ENCODE measurements at regions not wholly inside any gene's neighbourhood (a gene's known extent, or its start where the extent isn't known, plus 50 kb on each side); places are given as distances from the start of the nearest gene placed in this dataset.

DNA sequence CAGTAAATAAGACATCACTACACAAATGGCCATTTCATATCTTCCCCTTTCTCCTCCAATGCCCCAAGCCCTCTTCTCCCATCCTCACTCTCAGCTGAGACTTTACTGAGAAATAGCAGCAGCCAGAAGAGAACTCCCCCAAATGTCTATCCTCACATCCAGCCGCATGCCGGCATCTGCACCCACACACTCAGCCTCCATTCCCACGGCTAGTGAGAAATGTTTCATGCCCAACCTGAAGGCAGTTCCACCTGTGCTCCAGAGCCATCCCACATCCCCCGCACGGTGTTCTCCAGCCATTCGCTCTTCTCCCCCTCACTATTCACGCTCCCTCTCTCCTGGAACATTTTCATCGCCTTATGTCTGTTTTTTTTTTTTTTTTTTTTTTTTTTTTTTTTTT, 208.7 kb upstream of the DIO3 start:
- TF ChIP-seq, protein P1, sequence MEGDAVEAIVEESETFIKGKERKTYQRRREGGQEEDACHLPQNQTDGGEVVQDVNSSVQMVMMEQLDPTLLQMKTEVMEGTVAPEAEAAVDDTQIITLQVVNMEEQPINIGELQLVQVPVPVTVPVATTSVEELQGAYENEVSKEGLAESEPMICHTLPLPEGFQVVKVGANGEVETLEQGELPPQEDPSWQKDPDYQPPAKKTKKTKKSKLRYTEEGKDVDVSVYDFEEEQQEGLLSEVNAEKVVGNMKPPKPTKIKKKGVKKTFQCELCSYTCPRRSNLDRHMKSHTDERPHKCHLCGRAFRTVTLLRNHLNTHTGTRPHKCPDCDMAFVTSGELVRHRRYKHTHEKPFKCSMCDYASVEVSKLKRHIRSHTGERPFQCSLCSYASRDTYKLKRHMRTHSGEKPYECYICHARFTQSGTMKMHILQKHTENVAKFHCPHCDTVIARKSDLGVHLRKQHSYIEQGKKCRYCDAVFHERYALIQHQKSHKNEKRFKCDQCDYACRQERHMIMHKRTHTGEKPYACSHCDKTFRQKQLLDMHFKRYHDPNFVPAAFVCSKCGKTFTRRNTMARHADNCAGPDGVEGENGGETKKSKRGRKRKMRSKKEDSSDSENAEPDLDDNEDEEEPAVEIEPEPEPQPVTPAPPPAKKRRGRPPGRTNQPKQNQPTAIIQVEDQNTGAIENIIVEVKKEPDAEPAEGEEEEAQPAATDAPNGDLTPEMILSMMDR (IDR thresholded peaks at IDR 0.05; ENCODE audit: poor library complexity, severe bottlenecking) = no peak
- no peak for TF ChIP-seq RAD21 (conservative IDR thresholded peaks at IDR 0.05)
- TF ChIP-seq, protein P2, sequence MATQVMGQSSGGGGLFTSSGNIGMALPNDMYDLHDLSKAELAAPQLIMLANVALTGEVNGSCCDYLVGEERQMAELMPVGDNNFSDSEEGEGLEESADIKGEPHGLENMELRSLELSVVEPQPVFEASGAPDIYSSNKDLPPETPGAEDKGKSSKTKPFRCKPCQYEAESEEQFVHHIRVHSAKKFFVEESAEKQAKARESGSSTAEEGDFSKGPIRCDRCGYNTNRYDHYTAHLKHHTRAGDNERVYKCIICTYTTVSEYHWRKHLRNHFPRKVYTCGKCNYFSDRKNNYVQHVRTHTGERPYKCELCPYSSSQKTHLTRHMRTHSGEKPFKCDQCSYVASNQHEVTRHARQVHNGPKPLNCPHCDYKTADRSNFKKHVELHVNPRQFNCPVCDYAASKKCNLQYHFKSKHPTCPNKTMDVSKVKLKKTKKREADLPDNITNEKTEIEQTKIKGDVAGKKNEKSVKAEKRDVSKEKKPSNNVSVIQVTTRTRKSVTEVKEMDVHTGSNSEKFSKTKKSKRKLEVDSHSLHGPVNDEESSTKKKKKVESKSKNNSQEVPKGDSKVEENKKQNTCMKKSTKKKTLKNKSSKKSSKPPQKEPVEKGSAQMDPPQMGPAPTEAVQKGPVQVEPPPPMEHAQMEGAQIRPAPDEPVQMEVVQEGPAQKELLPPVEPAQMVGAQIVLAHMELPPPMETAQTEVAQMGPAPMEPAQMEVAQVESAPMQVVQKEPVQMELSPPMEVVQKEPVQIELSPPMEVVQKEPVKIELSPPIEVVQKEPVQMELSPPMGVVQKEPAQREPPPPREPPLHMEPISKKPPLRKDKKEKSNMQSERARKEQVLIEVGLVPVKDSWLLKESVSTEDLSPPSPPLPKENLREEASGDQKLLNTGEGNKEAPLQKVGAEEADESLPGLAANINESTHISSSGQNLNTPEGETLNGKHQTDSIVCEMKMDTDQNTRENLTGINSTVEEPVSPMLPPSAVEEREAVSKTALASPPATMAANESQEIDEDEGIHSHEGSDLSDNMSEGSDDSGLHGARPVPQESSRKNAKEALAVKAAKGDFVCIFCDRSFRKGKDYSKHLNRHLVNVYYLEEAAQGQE (IDR thresholded peaks at IDR 0.05; ENCODE audit: borderline replicate concordance) = no peak
- TF ChIP-seq SMC3 (conservative IDR thresholded peaks at IDR 0.05; ENCODE audit: poor library complexity) = no peak
- no peak for TF ChIP-seq MXI1 (conservative IDR thresholded peaks at IDR 0.05; ENCODE audit: poor library complexity, severe bottlenecking)
- no peak for TF ChIP-seq EP300 (conservative IDR thresholded peaks at IDR 0.05; ENCODE audit: poor library complexity, severe bottlenecking)
- TF ChIP-seq POLR2AphosphoS5 (IDR thresholded peaks at IDR 0.05) = no peak
- TF ChIP-seq TAF1 (IDR thresholded peaks at IDR 0.05; ENCODE audit: low read depth) = no peak
- no peak for TF ChIP-seq EZH2 (IDR thresholded peaks at IDR 0.05; ENCODE audit: borderline replicate concordance, insufficient read depth, low read length, poor library complexity, severe bottlenecking)
- Histone ChIP-seq H3K36me3 (ENCODE audit: insufficient read depth, low read length) (no peaks in the 10 kb centered on the region), H3K9me2 (ENCODE audit: insufficient read depth, low read length) (no peaks in the 10 kb centered on the region), H3K27me3 (ENCODE audit: insufficient read depth, low read depth, low read length) (no peaks in the 10 kb centered on the region), H3K9ac (ENCODE audit: low read length) (no peak overlapping the region), H3F3A (ENCODE audit: insufficient read depth, low read length, poor library complexity, severe bottlenecking) (no peaks in the 10 kb centered on the region), H3K79me2 (replicated peaks; ENCODE audit: insufficient read depth, low read length) (no peaks in the 10 kb centered on the region), H2AFZ (ENCODE audit: low read depth, low read length) (no peak overlapping the region), H4K20me1 (ENCODE audit: insufficient read depth) (no peaks in the 10 kb centered on the region), H3K9me3 (ENCODE audit: low read length) (peaks cover 3% of the 10 kb centered on the region), H3K4me2 (ENCODE audit: low read length) (no peak overlapping the region), H3K27ac (ENCODE audit: low read length) (no peak overlapping the region), H3K4me3 (ENCODE audit: low read length) (no peak overlapping the region)

DNA sequence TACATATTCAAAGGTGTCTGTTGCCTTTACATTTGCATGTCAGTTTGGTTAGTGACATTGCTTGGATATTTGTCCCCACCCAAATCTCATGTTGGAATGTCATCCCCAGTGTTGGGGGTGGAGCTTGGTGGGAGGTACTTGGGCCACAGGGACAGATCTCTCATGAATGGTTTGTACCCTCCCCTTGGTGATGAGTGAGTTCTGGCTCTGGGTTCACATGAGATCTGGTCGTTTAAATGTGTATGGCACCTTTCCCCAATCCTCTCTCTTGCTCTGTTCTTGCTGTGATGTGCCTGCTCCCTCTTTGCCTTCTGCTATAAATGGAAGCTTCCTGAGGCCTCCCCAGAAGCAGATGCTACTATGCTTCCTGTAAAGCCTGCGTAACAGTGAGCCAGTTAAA, 207.9 kb upstream of the DIO3 start:
- no peaks in the 10 kb centered on the region for H3K9me2 ChIP-seq (ENCODE audit: insufficient read depth, low read length)
- H3K36me3 ChIP-seq (ENCODE audit: insufficient read depth, low read length) = no peaks in the 10 kb centered on the region
- no peak overlapping the region for H3K4me3 ChIP-seq (ENCODE audit: low read length)
- H3K79me2 ChIP-seq (replicated peaks; ENCODE audit: insufficient read depth, low read length) = no peaks in the 10 kb centered on the region
- no peak overlapping the region for H2AFZ ChIP-seq (ENCODE audit: low read depth, low read length)
- H4K20me1 ChIP-seq (ENCODE audit: insufficient read depth) = no peaks in the 10 kb centered on the region
- TF ChIP-seq, protein P1 (IDR thresholded peaks at IDR 0.05; ENCODE audit: poor library complexity, severe bottlenecking) = no peak
- TF ChIP-seq, protein P2 (IDR thresholded peaks at IDR 0.05; ENCODE audit: borderline replicate concordance) = no peak
- TF ChIP-seq EZH2 (IDR thresholded peaks at IDR 0.05; ENCODE audit: borderline replicate concordance, insufficient read depth, low read length, poor library complexity, severe bottlenecking) = no peak
- no peak for TF ChIP-seq TAF1 (IDR thresholded peaks at IDR 0.05; ENCODE audit: low read depth)
- no peak for TF ChIP-seq EP300 (conservative IDR thresholded peaks at IDR 0.05; ENCODE audit: poor library complexity, severe bottlenecking)
- TF ChIP-seq RAD21 (conservative IDR thresholded peaks at IDR 0.05) = no peak
- no peak for TF ChIP-seq POLR2AphosphoS5 (IDR thresholded peaks at IDR 0.05)
- TF ChIP-seq SMC3 (conservative IDR thresholded peaks at IDR 0.05; ENCODE audit: poor library complexity) = no peak
- no peak for TF ChIP-seq MXI1 (conservative IDR thresholded peaks at IDR 0.05; ENCODE audit: poor library complexity, severe bottlenecking)
- peaks cover 3% of the 10 kb centered on the region for H3K9me3 ChIP-seq (ENCODE audit: low read length)
- H3K27ac ChIP-seq (ENCODE audit: low read length) = no peak overlapping the region
- no peaks in the 10 kb centered on the region for H3K27me3 ChIP-seq (ENCODE audit: insufficient read depth, low read depth, low read length)
- no peaks in the 10 kb centered on the region for H3F3A ChIP-seq (ENCODE audit: insufficient read depth, low read length, poor library complexity, severe bottlenecking)
- H3K4me2 ChIP-seq (ENCODE audit: low read length) = no peak overlapping the region
- no peak overlapping the region for H3K9ac ChIP-seq (ENCODE audit: low read length)

All from neural cell (in vitro differentiated cells).